ENCODE measurements at regions not wholly inside any gene's neighbourhood (a gene's known extent, or its start where the extent isn't known, plus 50 kb on each side); places are given as distances from the start of the nearest gene placed in this dataset.

GRCh38 chr2:236464140-236464539 is 105.5 kb upstream of the ACKR3 start:
- TF ChIP-seq POLR2A (IDR thresholded peaks at IDR 0.05; ENCODE audit: low read length) (no peak), GATA1 (IDR thresholded peaks at IDR 0.05; ENCODE audit: low read depth, low read length) (no peak)
